HG02970 (cell line): ENCODE measurements at regions not wholly inside any gene's neighbourhood (a gene's known extent, or its start where the extent isn't known, plus 50 kb on each side); places are given as distances from the start of the nearest gene placed in this dataset.

Experiments
- ATAC-seq: cut with Tn5 transposase; IDR thresholded peaks from one replicate; pipeline ENCODE4 v1.9.1; 2021; ENCODE audit warnings: mild to moderate bottlenecking, moderate library complexity, moderate number of reproducible peaks; ENCODE audit not compliant: unreplicated experiment, low FRiP score

- ATAC-seq, result no peak
Measured at GRCh38 chr4:111453216-111453615, 692.0 kb upstream of the FAM241A start.

- no peak for ATAC-seq
Measured at GRCh38 chr4:111454961-111455360, 690.3 kb upstream of the FAM241A start.

GRCh38 chr4:111464251-111465045 lies 680.8 kb upstream of the FAM241A start:
- ATAC-seq, result no peak

GRCh38 chr4:111466811-111467604 lies 678.2 kb upstream of the FAM241A start:
- no peak for ATAC-seq

GRCh38 chr4:111475001-111475400 lies 670.3 kb upstream of the FAM241A start:
- ATAC-seq, result no peak

- no peak for ATAC-seq
Measured at GRCh38 chr4:111475666-111476065, 669.6 kb upstream of the FAM241A start.

GRCh38 chr4:111480510-111480909 lies 664.7 kb upstream of the FAM241A start:
- ATAC-seq, result no peak

GRCh38 chr4:111483375-111484169 lies 661.7 kb upstream of the FAM241A start:
- ATAC-seq, result no peak

GRCh38 chr4:111492496-111492895 lies 652.8 kb upstream of the FAM241A start:
- ATAC-seq, result no peak

- ATAC-seq, result no peak
Measured at GRCh38 chr4:111494471-111494870, 650.8 kb upstream of the FAM241A start.

GRCh38 chr4:111494971-111495370 lies 650.3 kb upstream of the FAM241A start:
- no peak for ATAC-seq

- no peak for ATAC-seq
Measured at GRCh38 chr4:111499291-111499690, 646.0 kb upstream of the FAM241A start.

GRCh38 chr4:111499706-111500105 lies 645.5 kb upstream of the FAM241A start:
- ATAC-seq, result no peak

GRCh38 chr4:111500858-111501257 lies 644.4 kb upstream of the FAM241A start:
- no peak for ATAC-seq

- no peak for ATAC-seq
Measured at GRCh38 chr4:111501946-111502345, 643.3 kb upstream of the FAM241A start.

GRCh38 chr4:111502626-111503025 lies 642.6 kb upstream of the FAM241A start:
- no peak for ATAC-seq

GRCh38 chr4:111506706-111507105 lies 638.5 kb upstream of the FAM241A start:
- ATAC-seq, result no peak

GRCh38 chr4:111510535-111510934 lies 634.7 kb upstream of the FAM241A start:
- no peak for ATAC-seq

- ATAC-seq, result no peak
Measured at GRCh38 chr4:111512081-111512783, 633.0 kb upstream of the FAM241A start.

GRCh38 chr4:111519683-111520082 lies 625.6 kb upstream of the FAM241A start:
- ATAC-seq, result no peak
